RWPE2 (cell line): ENCODE measurements at regions not wholly inside any gene's neighbourhood (a gene's known extent, or its start where the extent isn't known, plus 50 kb on each side); places are given as distances from the start of the nearest gene placed in this dataset.

ENCODE experiments used
- ATAC-seq: fragments of 200-7000 bp; cut with Tn5 transposase; 3 replicates; pipeline ENCODE4 v1.9.1; 2021; ENCODE audit warnings: low read depth
- DNase-seq: peaks from one replicate; pipeline ENCODE4 v3.0.0-alpha.2; 2020; ENCODE audit warnings: low spot score
- H3K27ac ChIP-seq: fragments of 450-650 bp; 2 replicates; pipeline ENCODE4 v1.5.1; 2017; ENCODE audit warnings: mild to moderate bottlenecking; ENCODE audit not compliant: poor library complexity, severe bottlenecking
- H3K27me3 ChIP-seq: fragments of 250-450 bp; sonication (Bioruptor Pico); 2 replicates; pipeline ENCODE4 v1.5.1; 2021; ENCODE audit warnings: mild to moderate bottlenecking, moderate library complexity; ENCODE audit not compliant: insufficient read depth, poor library complexity, severe bottlenecking
- H3K36me3 ChIP-seq: fragments of 250-450 bp; sonication (Bioruptor Pico); 2 replicates; pipeline ENCODE4 v1.5.1; 2020; ENCODE audit warnings: low read depth, mild to moderate bottlenecking, moderate library complexity
- H3K4me1 ChIP-seq: fragments of 250-450 bp; sonication (Bioruptor Pico); 2 replicates; pipeline ENCODE4 v1.5.1; 2021; ENCODE audit warnings: mild to moderate bottlenecking, moderate library complexity; ENCODE audit not compliant: insufficient read depth, poor library complexity, severe bottlenecking
- H3K4me3 ChIP-seq: fragments of 250-450 bp; sonication (Bioruptor Pico); 2 replicates; pipeline ENCODE4 v1.5.1; 2021; ENCODE audit warnings: mild to moderate bottlenecking, moderate library complexity; ENCODE audit not compliant: severe bottlenecking
- H3K9me3 ChIP-seq: fragments of 250-450 bp; sonication (Bioruptor Pico); 2 replicates; pipeline ENCODE4 v1.5.1; 2021; ENCODE audit warnings: mild to moderate bottlenecking, moderate library complexity; ENCODE audit not compliant: severe bottlenecking
- CTCF ChIP-seq: fragments of 450-650 bp; IDR thresholded peaks from one replicate; pipeline ENCODE4 v1.5.1; 2017; ENCODE audit warnings: mild to moderate bottlenecking, moderate library complexity; ENCODE audit not compliant: poor library complexity, severe bottlenecking

- Histone ChIP-seq H3K4me3 (no peak overlapping the region), H3K4me1 (peaks cover 11% of the 10 kb centered on the region), H3K27me3 (no peaks in the 10 kb centered on the region), H3K27ac (peak overlapping the region; percentile 33), H3K36me3 (no peaks in the 10 kb centered on the region), H3K9me3 (no peaks in the 10 kb centered on the region)
- TF ChIP-seq CTCF: no peak
- ATAC-seq: peak; percentile 74
- DNase-seq: no peak
These were observed 73.2 kb upstream of the ANXA10 start for GRCh38 chr4:168019019-168019651.

DNA sequence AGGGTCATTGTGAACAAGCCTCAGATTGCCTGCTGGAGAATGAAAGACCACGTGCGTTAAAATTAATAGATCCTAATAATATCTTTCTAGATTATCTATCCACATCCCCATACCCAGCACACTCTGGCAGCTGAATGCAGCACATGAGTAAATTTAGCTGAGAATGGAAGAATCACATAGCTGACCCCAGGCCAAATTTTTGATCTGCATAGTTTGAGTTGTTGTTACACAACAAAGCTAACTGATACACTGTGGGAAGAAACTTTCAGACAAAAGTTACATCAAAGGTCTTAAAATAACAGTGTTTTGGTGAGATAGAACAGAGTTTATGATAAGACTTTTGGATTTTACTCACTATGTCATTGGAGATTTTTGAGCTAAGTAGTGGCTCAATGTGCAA lies 72.4 kb upstream of the ANXA10 start:
- H3K27ac ChIP-seq: peak overlapping the region; percentile 33
- H3K36me3 ChIP-seq: no peaks in the 10 kb centered on the region
- no peaks in the 10 kb centered on the region for H3K9me3 ChIP-seq
- H3K4me1 ChIP-seq: peaks cover 11% of the 10 kb centered on the region
- no peak for DNase-seq
- no peaks in the 10 kb centered on the region for H3K27me3 ChIP-seq
- ATAC-seq: no peak
- TF ChIP-seq CTCF: no peak
- H3K4me3 ChIP-seq: no peak overlapping the region

- no peak for TF ChIP-seq CTCF
- ATAC-seq (peak; percentile 36; the same call in 1 of the 3 replicates), DNase-seq (no peak)
- Histone ChIP-seq H3K27ac (no peak overlapping the region), H3K36me3 (no peaks in the 10 kb centered on the region), H3K27me3 (no peaks in the 10 kb centered on the region), H3K9me3 (no peaks in the 10 kb centered on the region), H3K4me1 (peaks cover 11% of the 10 kb centered on the region), H3K4me3 (no peak overlapping the region)
These were observed 70.7 kb upstream of the ANXA10 start for GRCh38 chr4:168021666-168022065.

GRCh38 chr4:168028568-168028967 lies 63.8 kb upstream of the ANXA10 start:
- Histone ChIP-seq H3K4me3 (no peak overlapping the region), H3K27ac (no peak overlapping the region), H3K27me3 (no peaks in the 10 kb centered on the region), H3K9me3 (no peaks in the 10 kb centered on the region), H3K36me3 (no peaks in the 10 kb centered on the region), H3K4me1 (no peaks in the 10 kb centered on the region)
- no peak for DNase-seq
- ATAC-seq: no peak
- TF ChIP-seq CTCF: peak; percentile 22

- Histone ChIP-seq H3K9me3 (no peaks in the 10 kb centered on the region), H3K27ac (no peak overlapping the region), H3K36me3 (no peaks in the 10 kb centered on the region), H3K4me3 (no peak overlapping the region), H3K4me1 (no peaks in the 10 kb centered on the region), H3K27me3 (no peaks in the 10 kb centered on the region)
- no peak for DNase-seq
- peak; percentile 25; the same call in 1 of the 3 replicates for ATAC-seq
- TF ChIP-seq CTCF: no peak
These were observed 63.3 kb upstream of the ANXA10 start for GRCh38 chr4:168028970-168029597.
